ENCODE measurements at regions not wholly inside any gene's neighbourhood (a gene's known extent, or its start where the extent isn't known, plus 50 kb on each side); places are given as distances from the start of the nearest gene placed in this dataset.
"Not testable (repeated sequence)": the region's sequence is repeated elsewhere in the genome, so short reads cannot be mapped to it uniquely, and the experiment has no call there.

- H3K9me3 ChIP-seq: no peaks in the 10 kb centered on the region
- no peaks in the 10 kb centered on the region for H3K4me1 ChIP-seq
- H3K4me3 ChIP-seq: no peak overlapping the region
- H3K27ac ChIP-seq: no peak overlapping the region
- DNase-seq (ENCODE audit: low read depth in 1 of 2, low spot score in 1 of 2): no peak
- ChIA-PET CTCF (no interaction called here), POLR2A (no interaction called here)
- no peak for ATAC-seq
- H3K4me2 ChIP-seq: no peak overlapping the region
- FAIRE-seq: no peak
- TF ChIP-seq ESRRA (IDR thresholded peaks at IDR 0.05; ENCODE audit: borderline replicate concordance, low read length) (no peak), ELK1 (IDR thresholded peaks at IDR 0.05; ENCODE audit: low read depth, low read length) (no peak), POLR2AphosphoS2 (conservative IDR thresholded peaks at IDR 0.05; ENCODE audit: low read length) (no peak), NPAS2 (CRISPR knock-in tag; IDR thresholded peaks at IDR 0.05; ENCODE audit: borderline replicate concordance) (no peak), KDM1A (IDR thresholded peaks at IDR 0.05; ENCODE audit: low read depth) (no peak), REST (IDR thresholded peaks at IDR 0.05) (no peak), JUNB (IDR thresholded peaks at IDR 0.05) (no peak), PBX3 (IDR thresholded peaks at IDR 0.05) (no peak), MAX (IDR thresholded peaks at IDR 0.05) (no peak), GATA3 (IDR thresholded peaks at IDR 0.05; ENCODE audit: borderline replicate concordance) (no peak)
Measured at GRCh38 chr14:46519121-46519520, 132.5 kb downstream of the RPL10L start.

DNA sequence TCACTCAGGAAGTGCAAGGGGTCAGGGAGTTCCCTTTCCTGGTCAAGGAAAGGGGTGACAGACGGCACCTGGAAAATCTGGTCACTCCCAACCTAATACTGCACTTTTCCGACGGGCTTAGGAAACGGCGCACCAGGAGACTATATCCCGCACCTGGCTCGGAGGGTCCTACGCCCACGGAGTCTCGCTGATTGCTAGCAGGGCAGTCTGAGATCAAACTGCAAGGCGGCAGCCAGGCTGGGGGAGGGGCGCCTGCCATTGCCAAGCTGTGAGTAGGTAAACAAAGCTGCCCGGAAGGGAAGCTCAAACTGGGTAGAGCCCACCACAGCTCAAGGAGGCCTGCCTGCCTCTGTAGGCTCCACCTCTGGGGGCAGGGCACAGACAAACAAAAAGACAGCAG is 142.8 kb downstream of the RPL10L start:
- H3K4me2 ChIP-seq; ATAC-seq; H3K27ac ChIP-seq; H3K9me3 ChIP-seq; POLR2A ChIA-PET; DNase-seq (ENCODE audit: low read depth in 1 of 2, low spot score in 1 of 2); H3K4me3 ChIP-seq; CTCF ChIA-PET; FAIRE-seq; H3K4me1 ChIP-seq: not testable (repeated sequence)
- WGBS (ENCODE audit: missing lambda C conversion rate): 38% methylated on average over 9 of the region's 13 CpGs

DNA sequence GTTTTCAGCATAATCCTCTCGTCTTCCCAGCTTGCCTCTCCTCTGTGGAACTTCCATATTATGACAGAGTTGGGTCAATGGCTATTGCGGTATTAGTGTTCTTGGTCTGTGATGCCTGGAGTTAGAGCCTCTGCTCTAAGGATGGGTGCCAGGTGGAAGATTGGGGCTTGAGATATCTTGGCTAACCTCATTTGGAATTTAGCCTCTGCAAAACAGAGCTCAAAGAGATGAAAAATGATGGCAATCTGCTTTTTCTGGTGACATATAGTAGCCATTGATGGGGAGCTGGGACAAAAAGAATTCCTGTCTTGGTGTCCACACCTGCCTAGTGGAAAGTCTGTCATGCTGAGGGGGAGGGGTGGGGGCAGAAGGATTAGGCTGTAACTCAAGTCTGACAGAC is 152.1 kb downstream of the RPL10L start:
- Histone ChIP-seq H3K27ac (no peak overlapping the region), H3K4me2 (no peak overlapping the region), H3K9me3 (no peaks in the 10 kb centered on the region), H3K4me3 (no peak overlapping the region), H3K4me1 (no peaks in the 10 kb centered on the region)
- WGBS (ENCODE audit: missing lambda C conversion rate): 5% methylated on average over 2 of the region's 2 CpGs
- ChIA-PET CTCF (no interaction called here), POLR2A (no interaction called here)
- DNase-seq (ENCODE audit: low read depth in 1 of 2, low spot score in 1 of 2): no peak
- FAIRE-seq: no peak
- ATAC-seq: no peak
- TF ChIP-seq ZNF302 (CRISPR knock-in tag; IDR thresholded peaks at IDR 0.05): no peak
- no peak for TF ChIP-seq POLR2A (IDR thresholded peaks at IDR 0.05; ENCODE audit: low read length)
- no peak for TF ChIP-seq HMGXB4 (CRISPR knock-in tag; IDR thresholded peaks at IDR 0.05; ENCODE audit: borderline replicate concordance)
- TF ChIP-seq RARB (CRISPR knock-in tag; IDR thresholded peaks at IDR 0.05): no peak
- TF ChIP-seq EP300 (IDR thresholded peaks at IDR 0.05): no peak
- TF ChIP-seq RNF2 (IDR thresholded peaks at IDR 0.05; ENCODE audit: borderline replicate concordance, low read depth): no peak
- no peak for TF ChIP-seq HOXB13 (CRISPR knock-in tag; IDR thresholded peaks at IDR 0.05; ENCODE audit: low read depth)
- no peak for TF ChIP-seq ZFP36 (IDR thresholded peaks at IDR 0.05; ENCODE audit: borderline replicate concordance, partially characterized antibody)
- no peak for TF ChIP-seq HOXB5 (CRISPR knock-in tag; IDR thresholded peaks at IDR 0.05)
- TF ChIP-seq TFCP2L1 (CRISPR knock-in tag; IDR thresholded peaks at IDR 0.05): no peak
- TF ChIP-seq, protein P1, sequence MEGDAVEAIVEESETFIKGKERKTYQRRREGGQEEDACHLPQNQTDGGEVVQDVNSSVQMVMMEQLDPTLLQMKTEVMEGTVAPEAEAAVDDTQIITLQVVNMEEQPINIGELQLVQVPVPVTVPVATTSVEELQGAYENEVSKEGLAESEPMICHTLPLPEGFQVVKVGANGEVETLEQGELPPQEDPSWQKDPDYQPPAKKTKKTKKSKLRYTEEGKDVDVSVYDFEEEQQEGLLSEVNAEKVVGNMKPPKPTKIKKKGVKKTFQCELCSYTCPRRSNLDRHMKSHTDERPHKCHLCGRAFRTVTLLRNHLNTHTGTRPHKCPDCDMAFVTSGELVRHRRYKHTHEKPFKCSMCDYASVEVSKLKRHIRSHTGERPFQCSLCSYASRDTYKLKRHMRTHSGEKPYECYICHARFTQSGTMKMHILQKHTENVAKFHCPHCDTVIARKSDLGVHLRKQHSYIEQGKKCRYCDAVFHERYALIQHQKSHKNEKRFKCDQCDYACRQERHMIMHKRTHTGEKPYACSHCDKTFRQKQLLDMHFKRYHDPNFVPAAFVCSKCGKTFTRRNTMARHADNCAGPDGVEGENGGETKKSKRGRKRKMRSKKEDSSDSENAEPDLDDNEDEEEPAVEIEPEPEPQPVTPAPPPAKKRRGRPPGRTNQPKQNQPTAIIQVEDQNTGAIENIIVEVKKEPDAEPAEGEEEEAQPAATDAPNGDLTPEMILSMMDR (IDR thresholded peaks at IDR 0.05): no peak
- no peak for TF ChIP-seq BHLHE40 (IDR thresholded peaks at IDR 0.05; ENCODE audit: low read depth, low read length)
- no peak for TF ChIP-seq EHF (CRISPR knock-in tag; IDR thresholded peaks at IDR 0.05)
- TF ChIP-seq PBX3 (IDR thresholded peaks at IDR 0.05): no peak
- no peak for TF ChIP-seq TP53 (CRISPR knock-in tag; IDR thresholded peaks at IDR 0.05)
- no peak for TF ChIP-seq FOXS1 (CRISPR knock-in tag; IDR thresholded peaks at IDR 0.05)
- no peak for TF ChIP-seq ZC3H11A (IDR thresholded peaks at IDR 0.05)

Measured in A549 (cell line).